ENCODE measurements at regions not wholly inside any gene's neighbourhood (a gene's known extent, or its start where the extent isn't known, plus 50 kb on each side); places are given as distances from the start of the nearest gene placed in this dataset.
A peak's percentile ranks its signal among the peaks of the same experiment; 100 is the strongest.
"Not testable (repeated sequence)": the region's sequence is repeated elsewhere in the genome, so short reads cannot be mapped to it uniquely, and the experiment has no call there.

- no peak for DNase-seq
Observed at GRCh38 chr5:100479079-100479688, 56.0 kb upstream of the FAM174A start.

GRCh38 chr5:100472091-100472490 is 63.1 kb upstream of the FAM174A start:
- no peak for DNase-seq

GRCh38 chr5:100469767-100470166 is 65.4 kb upstream of the FAM174A start:
- no peak for DNase-seq

- no peak for DNase-seq
Observed at GRCh38 chr5:100464418-100464817, 70.8 kb upstream of the FAM174A start.

- DNase-seq, result no peak
Observed at GRCh38 chr5:100456615-100457014, 78.6 kb upstream of the FAM174A start.

GRCh38 chr5:100452126-100452525 is 83.0 kb upstream of the FAM174A start:
- DNase-seq, result no peak

- no peak for DNase-seq
Observed at GRCh38 chr5:100448111-100448528, 87.1 kb upstream of the FAM174A start.

GRCh38 chr5:100446879-100447430 is 88.2 kb upstream of the FAM174A start:
- no peak for DNase-seq

- no peak for DNase-seq
Observed at GRCh38 chr5:100444961-100445360, 90.2 kb upstream of the FAM174A start.

GRCh38 chr5:100434815-100435214 is 100.4 kb upstream of the FAM174A start:
- no peak for DNase-seq

- DNase-seq, result no peak
Observed at GRCh38 chr5:100432741-100433140, 102.4 kb upstream of the FAM174A start.

- peak; percentile 39 for DNase-seq
Observed at GRCh38 chr5:100430268-100431195, 104.6 kb upstream of the FAM174A start.

- DNase-seq, result no peak
Observed at GRCh38 chr5:100424787-100425186, 110.4 kb upstream of the FAM174A start.

- DNase-seq, result no peak
Observed at GRCh38 chr5:100424017-100424416, 111.2 kb upstream of the FAM174A start.

- DNase-seq, result no peak
Observed at GRCh38 chr5:100423330-100423729, 111.8 kb upstream of the FAM174A start.

GRCh38 chr5:100421360-100421759 is 113.8 kb upstream of the FAM174A start:
- no peak for DNase-seq

- no peak for DNase-seq
Observed at GRCh38 chr5:100418231-100418630, 116.9 kb upstream of the FAM174A start.

- DNase-seq, result no peak
Observed at GRCh38 chr5:100409660-100410151, 125.5 kb upstream of the FAM174A start.

- no peak for DNase-seq
Observed at GRCh38 chr5:100407053-100407452, 128.1 kb upstream of the FAM174A start.

GRCh38 chr5:100406640-100407039 is 128.5 kb upstream of the FAM174A start:
- DNase-seq, result no peak

- DNase-seq, result no peak
Observed at GRCh38 chr5:100402071-100402470, 133.1 kb upstream of the FAM174A start.

- no peak for DNase-seq
Observed at GRCh38 chr5:100401149-100401548, 134.0 kb upstream of the FAM174A start.

GRCh38 chr5:100398815-100399214 is 136.4 kb upstream of the FAM174A start:
- DNase-seq, result not testable (repeated sequence)
